HG02588 (cell line): ENCODE measurements at regions not wholly inside any gene's neighbourhood (a gene's known extent, or its start where the extent isn't known, plus 50 kb on each side); places are given as distances from the start of the nearest gene placed in this dataset.

Experiments
- ATAC-seq: cut with Tn5 transposase; IDR thresholded peaks from one replicate; pipeline ENCODE4 v1.9.1; 2021; ENCODE audit warnings: mild to moderate bottlenecking, moderate library complexity; ENCODE audit not compliant: unreplicated experiment

- ATAC-seq: no peak
Measured at GRCh38 chr18:75926811-75927210, 499.3 kb upstream of the SMIM21 start.

- no peak for ATAC-seq
Measured at GRCh38 chr18:75923169-75923568, 495.7 kb upstream of the SMIM21 start.

GRCh38 chr18:75916624-75916982, 489.1 kb upstream of the SMIM21 start:
- ATAC-seq: no peak

GRCh38 chr18:75915941-75916623, 488.6 kb upstream of the SMIM21 start:
- no peak for ATAC-seq

GRCh38 chr18:75912829-75913228, 485.3 kb upstream of the SMIM21 start:
- no peak for ATAC-seq

GRCh38 chr18:75904416-75904815, 476.9 kb upstream of the SMIM21 start:
- no peak for ATAC-seq

GRCh38 chr18:75898651-75899050, 471.1 kb upstream of the SMIM21 start:
- no peak for ATAC-seq

- ATAC-seq: no peak
Measured at GRCh38 chr18:75897386-75897785, 469.9 kb upstream of the SMIM21 start.

GRCh38 chr18:75896865-75897264, 469.4 kb upstream of the SMIM21 start:
- ATAC-seq: no peak

GRCh38 chr18:75895135-75895534, 467.6 kb upstream of the SMIM21 start:
- no peak for ATAC-seq

GRCh38 chr18:75884728-75885127, 457.2 kb upstream of the SMIM21 start:
- no peak for ATAC-seq

GRCh38 chr18:75880925-75881504, 453.5 kb upstream of the SMIM21 start:
- no peak for ATAC-seq

GRCh38 chr18:75880266-75880665, 452.8 kb upstream of the SMIM21 start:
- ATAC-seq: no peak

GRCh38 chr18:75879196-75879595, 451.7 kb upstream of the SMIM21 start:
- no peak for ATAC-seq

GRCh38 chr18:75875559-75875958, 448.1 kb upstream of the SMIM21 start:
- no peak for ATAC-seq

- ATAC-seq: no peak
Measured at GRCh38 chr18:75874401-75875089, 447.0 kb upstream of the SMIM21 start.

- no peak for ATAC-seq
Measured at GRCh38 chr18:75871596-75871995, 444.1 kb upstream of the SMIM21 start.

GRCh38 chr18:75869162-75869561, 441.7 kb upstream of the SMIM21 start:
- no peak for ATAC-seq

- no peak for ATAC-seq
Measured at GRCh38 chr18:75868031-75868430, 440.5 kb upstream of the SMIM21 start.

- ATAC-seq: no peak
Measured at GRCh38 chr18:75865639-75866038, 438.1 kb upstream of the SMIM21 start.

- ATAC-seq: no peak
Measured at GRCh38 chr18:75864816-75865215, 437.3 kb upstream of the SMIM21 start.

GRCh38 chr18:75863696-75864095, 436.2 kb upstream of the SMIM21 start:
- ATAC-seq: no peak
